CD4-positive, alpha-beta memory T cell (primary cell): ENCODE measurements at regions not wholly inside any gene's neighbourhood (a gene's known extent, or its start where the extent isn't known, plus 50 kb on each side); places are given as distances from the start of the nearest gene placed in this dataset.

ENCODE experiments used
- CTCF ChIA-PET: fragments of 350-600 bp; sonication (Branson Sonifier 250); formaldehyde crosslinking; loops from one replicate; lab custom pipeline; 2021; ENCODE audit warnings: inconsistent platforms; ENCODE audit not compliant: partially characterized antibody; lab: Charles Lee
- POLR2A ChIA-PET: fragments of 350-600 bp; sonication (Branson Sonifier 250); formaldehyde crosslinking; loops from one replicate; lab custom pipeline; 2021; ENCODE audit not compliant: partially characterized antibody; lab: Charles Lee
- DNase-seq, 5 donors: peaks; one replicate each; pipeline versions ENCODE4 v3.0.0 to v3.0.0-alpha.2; 2020 to 2022; ENCODE audit warnings: mixed read lengths in 1 of 5
- H3K27ac ChIP-seq: one replicate; pipeline ENCODE4 v1.7.0; 2013; ENCODE audit warnings: low read depth, low read length
- H3K27me3 ChIP-seq: 2 replicates; pipeline ENCODE4 v1.7.0; 2013; ENCODE audit warnings: mild to moderate bottlenecking, low read length, moderate library complexity; ENCODE audit not compliant: insufficient read depth
- H3K36me3 ChIP-seq: 2 replicates; pipeline ENCODE4 v1.7.0; 2013; ENCODE audit warnings: mild to moderate bottlenecking, low read length, moderate library complexity; ENCODE audit not compliant: insufficient read depth
- H3K4me1 ChIP-seq: 2 replicates; pipeline ENCODE4 v1.7.0; 2013; ENCODE audit warnings: mild to moderate bottlenecking, low read length, moderate library complexity; ENCODE audit not compliant: insufficient read depth
- H3K4me3 ChIP-seq, 2 donors: one replicate each; pipeline ENCODE4 v1.7.0; 2013; ENCODE audit warnings: low read length in 2 of 2, mild to moderate bottlenecking in 1 of 2
- H3K9me3 ChIP-seq, 2 donors: one replicate each; pipeline ENCODE4 v1.7.0; 2013; ENCODE audit warnings: low read length in 2 of 2, control low read depth in 1 of 2; ENCODE audit not compliant: control insufficient read depth in 1 of 2
- H3K27ac Mint-ChIP-seq, 7 donors: one replicate each; pipeline ENCODE4 v1.8.0; 2020 to 2021; ENCODE audit warnings: mixed read lengths in 7 of 7, mild to moderate bottlenecking in 6 of 7, inconsistent platforms in 3 of 7, moderate library complexity in 3 of 7
- H3K27me3 Mint-ChIP-seq, 2 donors: one replicate each; pipeline ENCODE4 v1.8.0; 2020 to 2021; ENCODE audit warnings: mixed read lengths in 2 of 2
- H3K36me3 Mint-ChIP-seq, 2 donors: one replicate each; pipeline ENCODE4 v1.8.0; 2020 to 2021; ENCODE audit warnings: mixed read lengths in 2 of 2, inconsistent platforms in 1 of 2, mild to moderate bottlenecking in 1 of 2
- H3K4me1 Mint-ChIP-seq, 4 donors: one replicate each; pipeline ENCODE4 v1.8.0; 2020 to 2021; ENCODE audit warnings: mixed read lengths in 4 of 4, mild to moderate bottlenecking in 1 of 4
- H3K4me3 Mint-ChIP-seq, 8 donors: one replicate each; pipeline ENCODE4 v1.8.0; 2020 to 2021; ENCODE audit warnings: mixed read lengths in 8 of 8, mild to moderate bottlenecking in 7 of 8, moderate library complexity in 6 of 8, inconsistent platforms in 3 of 8
- H3K9me3 Mint-ChIP-seq, 8 donors: one replicate each; pipeline ENCODE4 v1.8.0; 2020 to 2021; ENCODE audit warnings: mixed read lengths in 8 of 8, mild to moderate bottlenecking in 5 of 8, inconsistent platforms in 3 of 8, moderate library complexity in 1 of 8
- intact Hi-C: fragments of 100-400 bp; cut with micrococcal nuclease; formaldehyde crosslinking; loops from one replicate; pipeline ENCODE4 v1.15.1; 2023

DNA sequence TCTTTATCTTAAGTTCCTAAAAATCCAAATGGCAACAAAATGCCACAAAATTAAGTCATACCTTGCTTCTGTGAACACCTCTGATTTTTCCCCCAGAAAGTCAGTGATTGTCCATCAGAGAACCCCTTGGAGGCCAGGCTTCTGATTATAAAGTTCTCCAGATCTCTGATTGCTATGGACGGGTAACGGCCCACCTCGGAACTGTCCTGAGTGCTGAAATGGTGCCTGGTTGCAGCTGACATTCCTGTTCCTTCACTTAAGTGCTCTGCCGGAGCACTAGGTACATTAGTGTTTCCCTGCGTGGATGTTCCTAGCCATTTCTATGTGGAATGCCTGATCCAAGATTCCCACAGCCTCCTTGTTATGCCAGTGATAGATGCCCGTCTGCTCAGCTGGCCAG, 85.0 kb downstream of the CHST1 start:
- POLR2A ChIA-PET: no interaction called here
- no peaks in the 10 kb centered on the region for H3K9me3 ChIP-seq
- H3K36me3 ChIP-seq: no peaks in the 10 kb centered on the region
- no peaks in the 10 kb centered on the region for H3K4me1 Mint-ChIP-seq
- CTCF ChIA-PET: no interaction called here
- intact Hi-C loops: no loop called here
- no peaks in the 10 kb centered on the region for H3K4me1 ChIP-seq
- H3K4me3 Mint-ChIP-seq: no peak overlapping the region
- no peaks in the 10 kb centered on the region for H3K27me3 ChIP-seq
- no peak overlapping the region for H3K27ac ChIP-seq
- no peak overlapping the region for H3K4me3 ChIP-seq
- no peak for DNase-seq
- H3K27me3 Mint-ChIP-seq: peaks cover 17 to 46% of the 10 kb centered on the region in 2 donors
- H3K27ac Mint-ChIP-seq: no peak overlapping the region
- peaks cover 0 to 2% (median 0%) of the 10 kb centered on the region in 8 donors for H3K9me3 Mint-ChIP-seq
- no peaks in the 10 kb centered on the region for H3K36me3 Mint-ChIP-seq

DNA sequence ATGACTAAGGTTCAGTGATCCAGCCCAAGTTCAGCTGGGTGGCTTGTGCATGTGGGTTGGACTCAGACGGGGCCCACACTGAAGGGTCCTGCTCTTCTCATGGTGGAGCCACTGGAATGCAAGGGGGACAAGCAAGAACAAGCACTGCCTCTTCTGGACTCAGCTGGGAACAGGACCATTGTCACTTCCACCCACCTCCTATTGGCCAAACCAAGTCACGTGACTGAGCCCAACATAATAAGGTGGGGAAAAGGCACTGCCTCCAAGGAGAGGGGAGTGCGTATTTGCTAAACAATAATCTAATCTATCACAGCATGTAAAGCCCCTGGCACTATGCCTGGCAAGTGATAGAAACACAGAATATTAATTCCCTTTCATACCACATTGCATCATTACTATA, 87.1 kb downstream of the CHST1 start:
- POLR2A ChIA-PET: no interaction called here
- DNase-seq: no peak
- no peaks in the 10 kb centered on the region for H3K9me3 ChIP-seq
- H3K27me3 ChIP-seq: no peaks in the 10 kb centered on the region
- H3K36me3 ChIP-seq: no peaks in the 10 kb centered on the region
- Mint-ChIP-seq H3K27ac (no peak overlapping the region), H3K27me3 (peaks cover 14 to 45% of the 10 kb centered on the region in 2 donors), H3K4me3 (no peak overlapping the region), H3K36me3 (no peaks in the 10 kb centered on the region), H3K9me3 (no peaks in the 10 kb centered on the region), H3K4me1 (no peaks in the 10 kb centered on the region)
- no peaks in the 10 kb centered on the region for H3K4me1 ChIP-seq
- CTCF ChIA-PET: no interaction called here
- intact Hi-C loops: no loop called here
- no peak overlapping the region for H3K4me3 ChIP-seq
- H3K27ac ChIP-seq: no peak overlapping the region

DNA sequence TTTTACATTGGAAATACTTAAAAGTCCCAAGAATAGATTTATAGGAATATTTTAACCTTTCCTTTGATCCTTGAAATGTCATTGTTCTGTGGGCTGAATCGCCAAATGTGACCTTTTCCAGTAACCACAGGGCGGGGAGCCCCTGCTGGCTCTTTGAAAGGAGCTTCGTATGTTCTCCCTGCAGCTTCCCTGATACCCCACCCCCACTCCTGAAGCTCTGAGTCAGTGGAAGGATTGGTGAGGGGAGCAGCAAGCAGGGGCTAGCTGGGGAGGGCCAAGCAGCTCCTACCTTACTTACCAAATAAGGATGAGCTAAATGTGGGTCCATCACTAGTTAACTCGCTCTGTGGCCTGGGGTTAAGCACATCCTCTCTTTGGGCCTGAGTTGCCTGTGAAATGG, 87.7 kb downstream of the CHST1 start:
- DNase-seq: no peak
- Mint-ChIP-seq H3K9me3 (no peaks in the 10 kb centered on the region), H3K27me3 (peaks cover 14 to 43% of the 10 kb centered on the region in 2 donors)

GRCh38 chr11:45576461-45577215, 88.8 kb downstream of the CHST1 start:
- Histone ChIP-seq H3K4me3 (no peak overlapping the region), H3K27ac (no peak overlapping the region), H3K4me1 (no peaks in the 10 kb centered on the region), H3K36me3 (no peaks in the 10 kb centered on the region), H3K27me3 (no peaks in the 10 kb centered on the region), H3K9me3 (no peaks in the 10 kb centered on the region)
- intact Hi-C loops: no loop called here
- ChIA-PET CTCF (no interaction called here), POLR2A (no interaction called here)
- peaks cover 13 to 40% of the 10 kb centered on the region in 2 donors for H3K27me3 Mint-ChIP-seq
- H3K27ac Mint-ChIP-seq: no peak overlapping the region
- no peaks in the 10 kb centered on the region for H3K36me3 Mint-ChIP-seq
- H3K4me1 Mint-ChIP-seq: no peaks in the 10 kb centered on the region
- DNase-seq: no peak
- H3K9me3 Mint-ChIP-seq: no peaks in the 10 kb centered on the region
- no peak overlapping the region for H3K4me3 Mint-ChIP-seq

More for the DNA sequence above, 87.7 kb downstream of the CHST1 start:
- Mint-ChIP-seq H3K4me1 (no peaks in the 10 kb centered on the region), H3K27ac (no peak overlapping the region), H3K36me3 (no peaks in the 10 kb centered on the region), H3K4me3 (no peak overlapping the region)
- no peaks in the 10 kb centered on the region for H3K4me1 ChIP-seq
- intact Hi-C loops: no loop called here
- H3K36me3 ChIP-seq: no peaks in the 10 kb centered on the region
- no peaks in the 10 kb centered on the region for H3K27me3 ChIP-seq
- ChIA-PET CTCF (no interaction called here), POLR2A (no interaction called here)
- no peaks in the 10 kb centered on the region for H3K9me3 ChIP-seq
- H3K27ac ChIP-seq: no peak overlapping the region
- H3K4me3 ChIP-seq: no peak overlapping the region

DNA sequence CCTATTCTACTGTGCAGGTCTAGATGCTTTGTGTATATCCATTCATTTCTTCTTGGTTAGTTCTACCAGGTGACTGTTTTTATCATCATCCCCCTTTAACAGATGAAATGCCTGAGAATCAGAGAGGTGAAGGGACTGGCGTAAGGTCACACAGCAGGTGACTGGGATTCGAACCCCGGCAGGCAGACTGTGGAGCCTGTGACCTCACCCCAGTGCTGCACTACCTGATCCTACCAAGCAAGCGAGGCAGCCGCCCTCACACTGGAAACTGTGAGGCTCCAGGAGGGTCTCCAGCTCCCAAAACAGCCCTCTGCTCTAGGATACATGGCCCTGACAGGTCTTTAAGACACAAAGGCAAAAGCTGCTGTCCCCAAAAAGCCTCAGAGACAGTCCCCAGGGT, 91.7 kb downstream of the CHST1 start:
- no peak for DNase-seq

GRCh38 chr11:45572354-45573123, 92.9 kb downstream of the CHST1 start:
- Histone ChIP-seq H3K36me3 (no peaks in the 10 kb centered on the region), H3K9me3 (no peaks in the 10 kb centered on the region), H3K4me1 (no peaks in the 10 kb centered on the region), H3K27ac (no peak overlapping the region), H3K4me3 (no peak overlapping the region), H3K27me3 (no peaks in the 10 kb centered on the region)
- intact Hi-C loops: no loop called here
- Mint-ChIP-seq H3K27ac (no peak overlapping the region), H3K27me3 (peaks cover 4 to 28% of the 10 kb centered on the region in 2 donors), H3K9me3 (no peaks in the 10 kb centered on the region), H3K4me1 (no peaks in the 10 kb centered on the region), H3K36me3 (no peaks in the 10 kb centered on the region), H3K4me3 (no peak overlapping the region)
- CTCF ChIA-PET: no interaction called here
- no peak for DNase-seq
- POLR2A ChIA-PET: no interaction called here

More for the DNA sequence above, 91.7 kb downstream of the CHST1 start:
- Histone ChIP-seq H3K4me3 (no peak overlapping the region), H3K27me3 (no peaks in the 10 kb centered on the region), H3K9me3 (no peaks in the 10 kb centered on the region), H3K4me1 (no peaks in the 10 kb centered on the region), H3K27ac (no peak overlapping the region), H3K36me3 (no peaks in the 10 kb centered on the region)
- H3K36me3 Mint-ChIP-seq: no peaks in the 10 kb centered on the region
- CTCF ChIA-PET: no interaction called here
- POLR2A ChIA-PET: no interaction called here
- H3K4me3 Mint-ChIP-seq: no peak overlapping the region
- H3K4me1 Mint-ChIP-seq: no peaks in the 10 kb centered on the region
- no peaks in the 10 kb centered on the region for H3K9me3 Mint-ChIP-seq
- H3K27ac Mint-ChIP-seq: no peak overlapping the region
- peaks cover 4 to 28% of the 10 kb centered on the region in 2 donors for H3K27me3 Mint-ChIP-seq
- intact Hi-C loops: no loop called here

GRCh38 chr11:45569776-45570175, 95.6 kb downstream of the CHST1 start:
- POLR2A ChIA-PET: no interaction called here
- Histone ChIP-seq H3K36me3 (no peaks in the 10 kb centered on the region), H3K4me3 (no peak overlapping the region), H3K4me1 (no peaks in the 10 kb centered on the region), H3K27ac (no peak overlapping the region), H3K27me3 (no peaks in the 10 kb centered on the region), H3K9me3 (no peaks in the 10 kb centered on the region)
- no peak overlapping the region for H3K4me3 Mint-ChIP-seq
- CTCF ChIA-PET: no interaction called here
- H3K36me3 Mint-ChIP-seq: no peaks in the 10 kb centered on the region
- H3K9me3 Mint-ChIP-seq: no peaks in the 10 kb centered on the region
- H3K27ac Mint-ChIP-seq: no peak overlapping the region
- intact Hi-C loops: no loop called here
- DNase-seq: no peak
- no peaks in the 10 kb centered on the region for H3K4me1 Mint-ChIP-seq
- H3K27me3 Mint-ChIP-seq: peaks cover 4 to 15% of the 10 kb centered on the region in 2 donors
